HG03196 (cell line): ENCODE measurements at regions not wholly inside any gene's neighbourhood (a gene's known extent, or its start where the extent isn't known, plus 50 kb on each side); places are given as distances from the start of the nearest gene placed in this dataset.

Source experiments
- ATAC-seq: cut with Tn5 transposase; IDR thresholded peaks from one replicate; pipeline ENCODE4 v1.9.1; 2021; ENCODE audit not compliant: unreplicated experiment

DNA sequence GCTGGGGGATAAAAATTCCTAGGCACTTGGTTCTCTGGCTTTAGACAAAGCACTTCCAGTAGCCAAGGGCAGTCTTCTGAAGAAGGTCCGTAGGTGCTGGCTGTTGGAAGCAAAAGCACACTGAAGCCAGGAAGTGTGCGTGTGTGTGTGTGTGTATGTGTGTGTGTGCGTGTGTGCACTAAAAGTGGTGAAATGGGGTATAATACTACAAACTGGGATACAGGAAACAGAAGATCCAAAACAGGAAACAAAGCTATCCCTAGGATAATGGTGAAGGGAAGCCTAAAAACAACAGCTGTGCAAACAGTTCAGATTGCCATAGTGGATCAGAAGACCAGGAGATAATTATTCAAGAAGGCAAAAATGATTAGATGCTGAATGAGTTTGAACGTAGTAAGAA lies 103.4 kb downstream of the IL20RB start:
- no peak for ATAC-seq

DNA sequence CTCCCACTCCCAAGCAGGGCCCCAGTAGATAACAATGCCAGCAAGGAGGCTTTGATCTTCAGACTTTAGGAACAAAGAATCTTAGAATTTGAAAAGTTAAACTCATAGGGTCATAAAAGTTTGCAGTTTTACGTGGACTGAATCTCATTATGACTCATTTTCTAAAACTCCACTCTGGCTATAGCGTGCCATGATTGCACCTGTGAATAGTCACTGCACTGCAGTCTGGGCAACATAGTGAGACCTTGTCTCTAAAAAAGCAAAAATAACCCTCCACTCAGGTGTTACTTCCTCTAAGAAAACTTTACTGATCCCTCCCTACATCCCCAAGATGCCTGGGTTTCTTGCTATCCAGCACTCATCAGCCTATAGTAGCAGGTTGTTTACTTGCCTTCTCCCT lies 104.5 kb downstream of the IL20RB start:
- ATAC-seq = peak; percentile 63

DNA sequence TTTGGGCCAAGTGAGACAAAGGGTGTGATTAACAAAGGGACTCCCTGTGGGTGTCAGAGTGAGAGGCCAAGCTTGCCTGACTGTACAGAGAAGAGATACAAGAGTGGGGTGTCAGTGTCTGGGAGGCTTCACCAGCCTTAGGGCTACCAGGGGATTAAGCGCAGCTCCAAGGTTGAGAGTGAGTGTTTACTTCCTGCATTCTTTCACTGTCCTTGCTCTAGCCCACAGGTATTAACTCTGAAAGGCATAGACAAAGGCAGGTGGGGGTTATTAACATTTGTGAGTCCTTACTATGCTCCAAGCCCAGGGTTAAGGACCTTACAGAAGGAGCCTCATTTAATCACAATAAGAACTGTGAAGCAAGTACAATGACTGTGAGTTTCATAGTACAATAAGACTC lies 107.6 kb downstream of the IL20RB start:
- ATAC-seq = no peak

DNA sequence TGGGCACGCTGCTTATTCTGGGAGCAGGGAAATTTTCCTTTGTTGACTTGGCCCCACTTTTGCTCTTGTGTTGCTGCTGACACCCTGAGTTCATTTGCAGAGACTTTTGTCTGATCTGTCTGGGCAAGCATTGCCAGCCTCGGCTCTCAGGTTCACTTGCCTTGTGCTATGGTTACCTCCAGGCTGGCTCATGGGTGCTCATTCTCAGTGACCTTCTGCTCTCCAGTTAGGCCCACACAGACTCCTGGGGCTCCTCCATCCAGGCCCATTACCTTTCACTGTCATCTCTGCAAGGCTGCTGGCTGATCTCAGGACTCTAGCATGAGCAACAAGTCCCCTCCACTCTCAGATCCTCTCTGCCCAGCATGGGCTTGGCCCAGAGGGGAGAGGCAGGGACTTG lies 108.3 kb downstream of the IL20RB start:
- ATAC-seq = no peak

DNA sequence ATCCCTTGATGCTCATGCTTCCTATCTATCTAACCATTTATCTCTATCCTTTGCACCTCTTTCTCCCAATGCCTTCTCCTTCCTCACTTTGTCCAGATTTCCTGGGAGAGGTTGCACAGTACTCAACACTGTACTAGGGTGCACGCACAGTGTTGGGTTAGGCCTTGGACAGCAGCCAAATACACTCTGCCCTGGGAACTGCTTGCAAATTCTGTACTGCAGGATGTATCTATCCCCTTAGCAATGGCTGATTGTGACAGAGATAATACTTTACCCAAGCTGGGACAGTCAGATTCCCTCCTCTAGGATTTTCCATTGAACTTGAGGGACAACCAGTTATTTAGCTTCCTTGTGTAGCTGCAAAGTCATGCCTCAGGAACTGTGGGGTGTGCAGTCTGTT lies 113.3 kb downstream of the IL20RB start:
- no peak for ATAC-seq

DNA sequence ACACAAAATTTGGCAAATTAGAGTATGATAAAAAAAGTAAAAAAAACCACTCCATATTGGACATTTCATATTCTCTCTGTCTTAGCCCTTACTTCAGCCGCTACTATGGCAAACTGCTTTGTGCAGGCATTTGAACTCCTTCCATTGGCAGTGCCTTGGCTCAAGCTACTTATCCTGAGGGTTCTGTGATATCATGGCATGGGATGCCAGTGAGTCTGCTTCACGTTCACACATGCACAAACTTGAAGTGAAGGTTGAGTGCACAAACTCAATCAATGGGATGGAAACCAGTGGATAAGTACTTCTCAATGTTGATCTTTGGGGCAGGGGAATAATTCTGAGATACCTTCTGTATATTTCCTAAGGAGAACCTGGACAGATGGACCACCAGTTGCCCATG lies 117.2 kb downstream of the IL20RB start:
- no peak for ATAC-seq

DNA sequence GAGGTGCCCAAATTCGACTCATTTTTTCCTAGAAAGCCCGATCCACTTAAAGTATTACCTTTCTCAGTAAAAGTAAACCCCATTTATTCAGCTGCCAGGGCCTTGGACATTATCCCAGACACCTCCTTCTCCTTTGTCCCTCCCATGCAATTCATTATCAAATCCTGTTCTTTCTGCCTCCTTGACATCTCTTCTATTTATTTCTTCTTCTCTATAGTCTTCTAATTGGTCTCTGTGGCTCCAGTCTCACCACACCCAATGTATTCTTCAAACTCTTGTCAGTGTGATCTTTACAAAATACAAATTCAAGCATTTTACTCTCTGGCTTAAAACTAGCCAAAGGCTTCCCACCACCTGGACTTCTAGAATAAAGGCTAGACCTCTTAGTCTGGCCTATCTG lies 120.3 kb downstream of the IL20RB start:
- ATAC-seq = no peak

DNA sequence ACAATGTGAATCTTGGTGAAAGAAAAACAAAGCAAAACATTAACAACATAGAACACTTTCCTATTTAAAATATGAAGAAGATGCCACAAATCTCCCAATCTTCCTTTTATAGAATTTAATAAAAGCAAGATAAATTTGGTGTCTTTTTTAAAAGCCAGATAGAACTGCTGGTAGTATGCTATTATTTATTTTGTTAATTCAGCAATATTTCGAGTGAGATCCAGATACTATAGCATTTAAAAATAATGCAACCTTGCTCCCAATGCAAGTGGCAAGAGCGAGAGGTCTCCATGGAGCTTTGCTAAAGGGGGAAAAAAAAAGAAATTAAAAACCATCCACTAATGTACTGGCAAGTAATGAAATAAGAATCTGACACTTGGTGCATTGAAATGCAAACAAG lies 121.8 kb downstream of the IL20RB start:
- no peak for ATAC-seq

DNA sequence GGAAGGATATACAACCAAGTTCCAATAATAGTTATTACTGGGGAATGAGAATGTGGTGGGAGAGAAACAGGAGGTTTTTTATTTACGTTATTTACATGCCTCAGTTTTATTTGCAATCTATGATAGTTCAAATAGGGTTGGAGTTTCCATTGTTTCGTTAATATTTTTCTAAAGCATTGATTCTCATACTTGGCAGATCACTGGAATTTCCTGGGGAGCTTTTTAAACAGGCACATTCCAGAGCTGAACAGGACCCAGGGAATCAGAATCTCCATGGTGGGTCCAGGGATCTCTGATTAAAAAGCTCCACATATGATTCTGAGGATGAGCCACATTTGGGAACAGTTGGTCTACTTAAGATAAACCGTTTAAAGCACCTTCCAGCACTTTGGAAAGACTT lies 123.9 kb downstream of the IL20RB start:
- ATAC-seq = no peak

DNA sequence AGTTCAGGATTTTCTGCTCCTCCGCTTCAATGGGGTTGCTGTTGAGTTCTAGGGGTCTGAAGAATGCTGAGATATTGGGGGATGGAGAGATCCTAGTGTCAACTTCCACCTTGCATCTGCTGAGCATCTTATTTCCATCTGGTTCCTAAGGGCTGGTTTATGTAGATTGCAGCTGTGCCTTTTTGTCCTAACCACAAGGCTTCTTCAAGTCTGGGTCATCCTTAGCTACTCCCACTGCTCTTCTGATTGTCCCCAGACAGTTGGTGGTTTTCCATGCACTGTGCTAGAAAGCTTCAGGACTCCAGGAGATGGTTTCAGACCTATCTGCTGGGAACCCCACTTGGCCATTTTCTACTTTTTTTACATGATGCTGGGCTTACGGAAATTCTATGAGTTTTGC lies 125.0 kb downstream of the IL20RB start:
- ATAC-seq = no peak

DNA sequence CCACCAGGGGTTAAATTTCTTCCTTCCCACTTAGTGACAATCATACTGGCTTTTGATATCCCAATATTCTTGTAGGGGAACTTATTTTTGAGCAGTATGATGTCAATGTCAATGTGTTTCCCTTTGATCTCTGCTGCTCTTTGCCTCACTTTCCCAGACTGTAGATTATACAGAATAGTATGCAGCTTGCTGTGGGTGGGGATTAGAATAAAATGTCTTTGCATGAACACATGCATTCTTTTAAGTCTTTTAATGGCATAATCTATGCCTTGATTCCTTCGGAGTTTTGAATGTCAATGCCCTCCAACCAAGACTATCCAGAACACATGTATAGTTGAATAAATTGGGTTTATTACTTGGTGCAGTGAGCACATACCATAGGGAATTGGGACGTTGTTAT lies 125.5 kb downstream of the IL20RB start:
- ATAC-seq = no peak

DNA sequence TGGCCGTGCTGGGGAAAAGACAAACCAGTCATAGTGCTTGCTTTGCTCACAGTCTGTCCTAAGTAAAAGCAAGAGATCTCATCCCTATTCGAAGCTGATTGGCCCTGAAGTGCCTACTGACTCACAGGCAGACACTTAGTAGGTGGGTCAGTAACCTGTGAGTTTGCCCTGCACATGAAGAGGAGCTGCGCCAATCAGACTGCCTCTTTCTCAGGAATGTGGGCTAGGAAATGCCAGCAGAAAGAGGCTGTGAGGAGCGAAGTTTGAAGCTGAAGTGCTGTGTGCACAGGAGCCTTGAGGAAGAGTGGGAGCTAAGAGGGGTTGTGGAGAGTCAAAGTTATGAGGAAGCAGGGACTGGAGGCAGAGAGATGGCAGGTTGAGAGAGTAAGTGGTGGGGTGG lies 126.8 kb downstream of the IL20RB start:
- no peak for ATAC-seq

DNA sequence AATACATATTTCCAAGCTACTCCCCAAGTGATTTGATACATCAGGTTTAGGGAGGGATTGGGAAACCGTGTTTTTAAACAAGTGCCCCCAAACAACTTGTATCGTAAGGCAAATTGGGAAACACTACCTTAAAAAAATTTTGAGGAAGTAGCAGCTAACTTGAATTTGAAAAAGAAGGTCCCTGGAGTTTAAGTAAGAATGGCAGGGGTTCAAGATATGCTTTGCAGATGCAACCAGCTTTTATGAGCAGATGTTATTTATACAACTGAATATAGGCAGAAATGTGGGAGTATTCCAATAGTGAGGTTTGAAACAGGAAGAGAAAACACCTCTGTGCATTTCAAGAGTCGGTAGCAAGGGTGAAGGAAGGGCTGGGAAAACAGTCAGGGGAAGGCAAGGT lies 139.6 kb downstream of the IL20RB start:
- ATAC-seq = no peak

DNA sequence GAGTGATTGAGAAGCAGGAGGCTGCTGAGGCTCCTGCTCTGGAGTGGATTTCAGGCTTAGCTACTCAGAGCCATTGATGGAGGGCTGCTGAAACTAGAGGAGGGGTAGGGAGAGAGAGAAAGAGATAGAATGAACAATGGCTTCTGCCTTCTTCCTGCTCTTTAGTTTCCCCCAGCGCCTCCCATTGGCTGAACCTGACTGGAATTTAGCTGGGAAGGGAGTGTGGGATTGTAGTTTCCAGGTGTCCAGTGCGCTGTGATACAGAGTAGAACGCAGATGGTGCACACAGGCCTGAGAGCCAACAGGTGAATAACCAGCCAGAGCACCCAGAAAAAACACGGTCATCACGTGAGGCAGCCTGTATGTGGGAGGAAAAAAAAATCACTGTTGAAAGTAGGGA lies 140.1 kb downstream of the IL20RB start:
- ATAC-seq = no peak

DNA sequence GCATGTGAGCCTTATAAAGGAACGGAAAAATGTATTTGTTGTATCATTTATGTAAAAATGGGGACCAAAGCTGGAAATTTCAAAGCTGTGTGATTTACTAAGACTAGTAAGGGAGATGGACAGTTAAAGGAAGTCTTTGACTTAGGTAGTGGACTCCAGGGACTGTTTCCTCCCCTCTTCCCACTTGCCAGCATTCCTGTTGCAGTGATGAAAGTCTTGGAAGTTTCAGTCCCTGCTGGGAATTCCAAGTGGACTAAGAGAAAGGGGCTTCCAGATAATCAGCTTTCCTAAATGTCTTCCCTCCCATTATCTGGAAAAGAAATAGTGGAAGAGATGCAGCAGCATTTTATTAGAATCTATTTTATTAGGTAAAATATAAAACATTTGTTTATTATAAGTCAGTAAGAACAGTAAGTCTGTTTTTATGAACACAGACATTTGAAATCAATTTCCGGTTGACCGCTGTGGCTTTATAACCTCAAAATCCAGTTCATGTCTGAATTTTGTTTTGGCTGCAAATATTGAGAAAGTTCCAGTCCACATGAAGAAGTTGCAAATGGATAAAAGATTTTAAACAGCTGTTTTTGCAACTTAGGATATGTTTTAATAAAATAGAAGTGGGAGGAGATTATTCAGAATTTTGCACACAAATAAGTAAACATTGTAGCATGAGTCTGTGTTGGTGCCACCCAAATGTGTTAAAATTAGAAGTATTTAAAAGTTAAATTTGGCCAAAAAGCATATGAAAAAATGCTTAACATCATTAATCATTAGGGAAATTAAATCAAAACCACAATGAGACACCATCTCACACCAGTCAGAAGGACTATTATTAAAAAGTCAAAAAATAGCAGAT lies 141.8 kb downstream of the IL20RB start:
- no peak for ATAC-seq

DNA sequence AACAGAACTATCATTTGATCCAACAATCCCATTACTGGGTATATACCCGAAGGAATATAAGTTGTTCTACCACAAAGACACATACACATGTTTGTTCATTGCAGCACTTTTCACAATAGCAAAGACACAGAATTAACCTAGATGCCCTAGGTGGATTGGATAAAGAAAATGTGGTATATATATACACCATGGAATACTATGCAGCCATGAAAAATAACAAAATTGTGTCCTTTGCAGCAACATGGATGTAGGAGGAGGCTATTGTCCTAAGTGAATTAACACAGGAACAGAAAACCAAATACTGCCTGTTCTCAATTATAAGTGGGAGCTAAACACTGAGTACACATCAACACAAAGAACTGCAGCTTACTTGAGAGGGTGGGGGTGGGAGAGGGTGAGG lies 142.5 kb downstream of the IL20RB start:
- ATAC-seq = no peak

DNA sequence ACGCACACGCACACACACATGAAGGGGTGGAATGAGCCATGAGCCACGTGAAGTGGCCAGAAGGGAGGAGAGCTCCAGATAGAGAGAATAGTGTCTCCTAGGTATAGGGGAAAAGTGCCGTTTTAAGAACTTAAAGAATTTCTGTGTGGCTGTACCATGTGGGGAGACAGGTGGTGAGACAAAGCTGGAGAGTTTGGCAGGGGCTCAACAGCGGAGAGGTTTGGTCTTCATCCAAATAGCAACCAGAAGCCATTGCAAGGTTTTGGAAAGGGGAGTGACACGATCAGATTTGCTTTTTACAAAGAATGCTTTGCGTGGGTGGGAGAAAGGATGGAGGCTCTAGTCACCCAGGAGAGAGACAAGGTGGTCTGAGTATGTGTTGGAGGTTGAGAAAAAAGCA lies 146.0 kb downstream of the IL20RB start:
- no peak for ATAC-seq

DNA sequence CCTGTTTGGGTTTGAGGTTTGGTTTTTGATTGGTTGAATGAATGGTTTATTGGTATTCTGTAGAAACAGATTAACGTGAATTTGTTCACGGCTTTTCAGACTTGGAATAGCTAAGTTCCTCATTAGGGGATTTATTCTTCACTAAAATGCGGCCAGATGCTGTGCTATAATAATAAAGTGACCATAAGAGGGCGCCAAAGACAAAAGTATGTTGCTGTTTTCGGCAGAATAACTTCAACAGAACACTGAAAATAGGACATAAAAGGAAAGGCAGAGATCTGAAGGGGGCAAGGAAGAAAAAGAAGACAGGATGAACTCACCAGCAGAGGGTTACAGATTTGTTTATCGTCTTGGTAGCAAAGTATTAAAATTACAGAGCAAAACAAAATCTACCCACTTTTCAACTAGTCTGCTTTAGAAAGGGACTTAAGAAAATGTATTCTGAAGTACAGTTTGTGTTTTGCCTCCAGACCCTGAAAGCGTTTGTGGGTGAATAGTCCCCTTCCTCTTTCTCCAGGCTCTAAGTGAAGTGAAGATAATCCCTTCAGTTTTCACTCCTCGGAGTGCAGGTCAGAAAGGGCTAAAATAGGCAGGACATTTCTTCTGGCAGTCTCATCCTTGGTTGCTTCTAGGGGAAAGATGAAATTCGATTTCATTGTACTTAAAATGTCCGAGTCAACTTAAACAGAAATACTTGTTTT lies 147.6 kb downstream of the IL20RB start:
- no peak for ATAC-seq

DNA sequence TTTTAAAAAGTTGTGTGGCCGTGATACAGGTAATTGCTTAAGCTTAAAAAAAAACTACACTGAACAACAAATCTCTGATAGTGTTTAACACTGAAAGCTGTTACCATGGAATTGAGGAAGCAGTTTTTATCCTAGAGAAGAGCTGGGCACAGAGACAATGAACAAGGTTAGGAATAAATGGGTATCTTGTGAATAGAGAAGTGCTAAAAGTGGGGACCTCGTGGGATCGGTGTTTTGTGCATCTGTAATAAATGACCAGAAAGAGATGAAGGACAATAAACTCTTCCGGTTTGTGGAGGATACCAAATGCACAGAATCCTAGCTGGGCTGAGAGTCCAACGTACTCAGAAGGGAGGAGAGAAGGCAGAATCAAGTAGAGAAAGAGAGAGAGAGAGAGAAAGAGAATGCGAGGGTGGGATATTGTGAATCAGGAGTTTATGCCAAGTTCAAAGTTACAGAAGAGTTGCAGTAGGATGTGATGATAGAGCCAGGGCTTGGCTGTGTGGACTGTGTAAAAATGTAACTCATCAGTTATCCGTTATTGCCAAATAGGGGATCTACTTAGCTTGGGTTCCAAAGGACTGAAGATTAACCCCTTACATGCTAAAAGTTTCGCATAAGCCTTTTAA lies 148.9 kb downstream of the IL20RB start:
- no peak for ATAC-seq

DNA sequence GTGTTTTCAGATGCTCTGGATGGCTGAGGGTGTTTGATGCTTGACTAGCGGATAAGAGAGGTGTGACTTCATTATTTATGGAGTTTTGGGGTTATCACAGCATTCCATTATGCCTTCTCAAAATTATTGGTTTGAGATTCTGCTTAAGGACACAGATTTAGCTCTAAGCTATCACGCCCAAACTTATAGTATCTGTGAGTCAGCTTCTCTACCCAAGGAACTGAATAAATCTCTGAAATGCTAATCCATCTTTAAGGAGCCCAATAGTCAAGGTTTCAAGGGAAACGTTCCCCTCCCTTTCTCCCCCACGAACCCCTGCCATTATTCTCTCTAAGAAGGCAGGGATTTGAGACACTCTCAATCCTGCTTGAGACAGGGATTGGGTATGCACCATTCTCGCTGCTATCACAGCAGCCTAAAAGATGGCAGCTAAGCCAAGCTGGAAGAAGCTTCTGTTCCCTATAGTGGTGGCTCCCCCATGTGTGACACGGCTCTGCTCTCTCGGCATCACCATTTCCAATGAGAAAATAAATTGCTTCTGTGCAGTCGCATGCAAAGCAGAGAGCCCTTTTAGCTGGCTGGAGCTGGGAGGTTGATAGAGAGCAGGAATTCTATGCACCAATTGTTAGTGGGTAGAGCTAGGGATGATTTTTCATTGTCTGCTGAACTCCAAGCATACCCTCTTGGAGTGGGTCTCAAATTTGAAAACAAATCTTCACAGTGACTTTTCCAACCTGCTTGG lies 151.1 kb downstream of the IL20RB start:
- no peak for ATAC-seq

DNA sequence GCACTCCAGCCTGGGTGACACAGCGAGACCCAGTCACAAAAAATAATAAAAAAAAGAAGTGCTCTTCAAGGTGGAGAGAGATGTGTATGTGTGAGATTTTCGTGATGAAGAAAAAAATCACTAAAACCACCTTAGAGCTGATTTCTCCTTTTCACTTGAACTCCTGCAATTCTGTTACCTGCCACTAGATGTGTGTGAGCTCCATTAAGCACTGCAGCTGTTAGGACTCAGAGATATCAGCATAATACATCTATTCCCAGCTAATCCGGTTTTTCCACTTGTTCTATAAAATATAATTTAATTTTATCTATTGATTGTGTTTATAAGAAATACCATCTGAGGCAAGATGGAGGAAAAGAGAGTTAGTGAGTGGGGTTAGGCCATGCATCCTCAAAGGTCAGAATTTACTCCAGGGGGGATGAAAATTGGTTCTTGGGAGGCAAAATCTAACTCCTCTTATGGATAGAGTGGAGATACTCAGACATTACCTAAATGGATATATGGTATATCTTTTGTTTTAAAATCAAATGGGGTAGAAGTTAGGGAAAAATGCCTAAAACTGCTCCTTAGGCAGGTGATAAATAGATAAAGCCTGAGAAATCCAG lies 152.7 kb downstream of the IL20RB start:
- no peak for ATAC-seq
